ENCODE measurements at regions not wholly inside any gene's neighbourhood (a gene's known extent, or its start where the extent isn't known, plus 50 kb on each side); places are given as distances from the start of the nearest gene placed in this dataset.

DNA sequence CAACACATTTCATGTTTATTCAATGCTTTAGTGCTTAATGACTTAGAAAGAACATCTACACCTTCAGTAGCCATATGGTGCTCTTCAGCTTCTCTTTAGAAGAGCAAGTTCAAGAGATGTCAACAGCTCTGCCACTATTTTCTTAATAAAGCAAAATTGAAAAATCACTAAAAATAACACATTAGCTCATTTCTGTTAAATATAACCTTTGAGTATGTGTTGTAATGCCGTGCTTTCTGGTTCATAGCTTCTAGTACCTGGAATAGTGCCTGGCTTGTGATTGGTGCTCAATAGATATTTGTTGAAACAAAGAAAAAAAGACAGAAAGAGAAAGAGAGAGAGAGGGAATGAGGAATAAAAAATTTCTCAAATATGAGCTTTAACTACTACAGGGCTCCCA lies 349.8 kb upstream of the SPRED2 start:
- TF ChIP-seq, protein P1, sequence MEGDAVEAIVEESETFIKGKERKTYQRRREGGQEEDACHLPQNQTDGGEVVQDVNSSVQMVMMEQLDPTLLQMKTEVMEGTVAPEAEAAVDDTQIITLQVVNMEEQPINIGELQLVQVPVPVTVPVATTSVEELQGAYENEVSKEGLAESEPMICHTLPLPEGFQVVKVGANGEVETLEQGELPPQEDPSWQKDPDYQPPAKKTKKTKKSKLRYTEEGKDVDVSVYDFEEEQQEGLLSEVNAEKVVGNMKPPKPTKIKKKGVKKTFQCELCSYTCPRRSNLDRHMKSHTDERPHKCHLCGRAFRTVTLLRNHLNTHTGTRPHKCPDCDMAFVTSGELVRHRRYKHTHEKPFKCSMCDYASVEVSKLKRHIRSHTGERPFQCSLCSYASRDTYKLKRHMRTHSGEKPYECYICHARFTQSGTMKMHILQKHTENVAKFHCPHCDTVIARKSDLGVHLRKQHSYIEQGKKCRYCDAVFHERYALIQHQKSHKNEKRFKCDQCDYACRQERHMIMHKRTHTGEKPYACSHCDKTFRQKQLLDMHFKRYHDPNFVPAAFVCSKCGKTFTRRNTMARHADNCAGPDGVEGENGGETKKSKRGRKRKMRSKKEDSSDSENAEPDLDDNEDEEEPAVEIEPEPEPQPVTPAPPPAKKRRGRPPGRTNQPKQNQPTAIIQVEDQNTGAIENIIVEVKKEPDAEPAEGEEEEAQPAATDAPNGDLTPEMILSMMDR (CRISPR knock-in tag; IDR thresholded peaks at IDR 0.05), result no peak
- TF ChIP-seq MXD3 (CRISPR knock-in tag; IDR thresholded peaks at IDR 0.05), result no peak
